Esophagus (tissue), 2 donors: ENCODE measurements at regions not wholly inside any gene's neighbourhood (a gene's known extent, or its start where the extent isn't known, plus 50 kb on each side); places are given as distances from the start of the nearest gene placed in this dataset.

Experiments used
- H3K27ac ChIP-seq, 2 donors: one replicate each; pipeline ENCODE4 v1.5.1; 2013; ENCODE audit warnings: low read depth in 2 of 2, mild to moderate bottlenecking in 2 of 2, inconsistent platforms in 1 of 2, low read length in 1 of 2, moderate library complexity in 1 of 2
- H3K27me3 ChIP-seq, 2 donors: one replicate each; pipeline ENCODE4 v1.6.1; 2013; ENCODE audit warnings: low read length in 2 of 2, control low read depth in 1 of 2, mild to moderate bottlenecking in 1 of 2; ENCODE audit not compliant: insufficient read depth in 2 of 2, control insufficient read depth in 1 of 2
- H3K36me3 ChIP-seq, 2 donors: one replicate each; pipeline ENCODE4 v1.6.1; 2013; ENCODE audit warnings: low read length in 1 of 2; ENCODE audit not compliant: control insufficient read depth in 2 of 2, insufficient read depth in 2 of 2
- H3K4me1 ChIP-seq, 2 donors: one replicate each; pipeline ENCODE4 v1.6.1; 2013; ENCODE audit warnings: low read length in 1 of 2; ENCODE audit not compliant: control insufficient read depth in 2 of 2, insufficient read depth in 2 of 2
- H3K4me3 ChIP-seq, 2 donors: one replicate each; pipeline ENCODE4 v1.5.1; 2013; ENCODE audit warnings: low read length in 2 of 2, mild to moderate bottlenecking in 2 of 2, low read depth in 1 of 2, moderate library complexity in 1 of 2
- H3K9me3 ChIP-seq, 2 donors: one replicate each; pipeline ENCODE4 v1.6.1; 2013; ENCODE audit warnings: mild to moderate bottlenecking in 2 of 2, low read depth in 1 of 2, low read length in 1 of 2, moderate library complexity in 1 of 2; ENCODE audit not compliant: control insufficient read depth in 2 of 2, insufficient read depth in 1 of 2
- WGBS, 2 donors: extraction: QIAGEN DNeasy Blood & Tissue Kit; methylation state at CpG; one replicate each; pipeline ENCODE4 v1.1.7; 2013; 5-methylcytosine and 5-hydroxymethylcytosine counted together
- donor health status: healthy with polysubstance abuse.
- donor health status: Bipolar disorder and iron deficiency.

- Histone ChIP-seq H3K27me3 (no peaks in the 10 kb centered on the region), H3K4me3 (no peak overlapping the region), H3K4me1 (no peaks in the 10 kb centered on the region), H3K36me3 (no peaks in the 10 kb centered on the region), H3K27ac (no peak overlapping the region), H3K9me3 (no peaks in the 10 kb centered on the region)
Measured at GRCh38 chr4:130689181-130689580, 1593.2 kb downstream of the C4orf33 start.

GRCh38 chr4:130698251-130698650, 1602.3 kb downstream of the C4orf33 start:
- H3K27me3 ChIP-seq = no peaks in the 10 kb centered on the region
- H3K9me3 ChIP-seq = no peaks in the 10 kb centered on the region
- H3K4me1 ChIP-seq = no peaks in the 10 kb centered on the region
- 85 to 86% methylated on average over 2 of the region's 2 CpGs for WGBS, 2 donors
- H3K4me3 ChIP-seq = no peak overlapping the region
- H3K27ac ChIP-seq = no peak overlapping the region
- H3K36me3 ChIP-seq = no peaks in the 10 kb centered on the region

GRCh38 chr4:130699004-130699403, 1603.1 kb downstream of the C4orf33 start:
- 39 to 62% methylated on average over 5 of the region's 5 CpGs for WGBS, 2 donors
- H3K27ac ChIP-seq = no peak overlapping the region
- H3K4me1 ChIP-seq = no peaks in the 10 kb centered on the region
- no peaks in the 10 kb centered on the region for H3K9me3 ChIP-seq
- no peak overlapping the region for H3K4me3 ChIP-seq
- H3K36me3 ChIP-seq = no peaks in the 10 kb centered on the region
- no peaks in the 10 kb centered on the region for H3K27me3 ChIP-seq

- Histone ChIP-seq H3K4me1 (no peaks in the 10 kb centered on the region), H3K9me3 (no peaks in the 10 kb centered on the region), H3K4me3 (no peak overlapping the region), H3K27me3 (no peaks in the 10 kb centered on the region), H3K27ac (no peak overlapping the region), H3K36me3 (no peaks in the 10 kb centered on the region)
- 84 to 85% methylated on average over 8 of the region's 8 CpGs for WGBS, 2 donors
Measured at GRCh38 chr4:130703211-130703935, 1607.4 kb downstream of the C4orf33 start.

- Histone ChIP-seq H3K27ac (no peak overlapping the region), H3K27me3 (no peaks in the 10 kb centered on the region), H3K4me1 (no peaks in the 10 kb centered on the region), H3K36me3 (no peaks in the 10 kb centered on the region), H3K4me3 (no peak overlapping the region), H3K9me3 (no peaks in the 10 kb centered on the region)
Measured at GRCh38 chr4:130705023-130705422, 1609.1 kb downstream of the C4orf33 start.

GRCh38 chr4:130712038-130712437, 1616.1 kb downstream of the C4orf33 start:
- Histone ChIP-seq H3K36me3 (no peaks in the 10 kb centered on the region), H3K9me3 (peaks cover 0 to 2% of the 10 kb centered on the region in 2 donors), H3K27me3 (no peaks in the 10 kb centered on the region), H3K4me1 (no peaks in the 10 kb centered on the region), H3K27ac (no peak overlapping the region), H3K4me3 (no peak overlapping the region)
- WGBS, 2 donors = 31 to 49% methylated on average over 1 of the region's 1 CpG

GRCh38 chr4:130714006-130714405, 1618.1 kb downstream of the C4orf33 start:
- H3K27ac ChIP-seq = no peak overlapping the region
- 38 to 57% methylated on average over 1 of the region's 1 CpG for WGBS, 2 donors
- no peaks in the 10 kb centered on the region for H3K27me3 ChIP-seq
- no peaks in the 10 kb centered on the region for H3K36me3 ChIP-seq
- peaks cover 0 to 2% of the 10 kb centered on the region in 2 donors for H3K9me3 ChIP-seq
- no peaks in the 10 kb centered on the region for H3K4me1 ChIP-seq
- H3K4me3 ChIP-seq = no peak overlapping the region

GRCh38 chr4:130722361-130722760, 1626.4 kb downstream of the C4orf33 start:
- H3K27me3 ChIP-seq = no peaks in the 10 kb centered on the region
- H3K36me3 ChIP-seq = no peaks in the 10 kb centered on the region
- H3K4me1 ChIP-seq = no peaks in the 10 kb centered on the region
- H3K4me3 ChIP-seq = no peak overlapping the region
- H3K27ac ChIP-seq = no peak overlapping the region
- H3K9me3 ChIP-seq = no peaks in the 10 kb centered on the region

GRCh38 chr4:130736436-130737185, 1640.7 kb downstream of the C4orf33 start:
- H3K27me3 ChIP-seq = no peaks in the 10 kb centered on the region
- peaks cover 0 to 8% of the 10 kb centered on the region in 2 donors for H3K9me3 ChIP-seq
- H3K4me1 ChIP-seq = no peaks in the 10 kb centered on the region
- H3K4me3 ChIP-seq = no peak overlapping the region
- H3K36me3 ChIP-seq = no peaks in the 10 kb centered on the region
- no peak overlapping the region for H3K27ac ChIP-seq
- 83% methylated on average over 7 of the region's 7 CpGs for WGBS, 2 donors

- Histone ChIP-seq H3K4me1 (no peaks in the 10 kb centered on the region), H3K4me3 (no peak overlapping the region), H3K36me3 (no peaks in the 10 kb centered on the region), H3K27ac (no peak overlapping the region), H3K9me3 (peaks cover 0 to 8% of the 10 kb centered on the region in 2 donors), H3K27me3 (no peaks in the 10 kb centered on the region)
- WGBS, 2 donors = 77 to 84% methylated on average over 3 of the region's 3 CpGs
Measured at GRCh38 chr4:130738233-130738632, 1642.3 kb downstream of the C4orf33 start.
